ENCODE measurements at regions not wholly inside any gene's neighbourhood (a gene's known extent, or its start where the extent isn't known, plus 50 kb on each side); places are given as distances from the start of the nearest gene placed in this dataset.
"Not testable (repeated sequence)": the region's sequence is repeated elsewhere in the genome, so short reads cannot be mapped to it uniquely, and the experiment has no call there.

GRCh38 chr17:72175787-72176515, 55.1 kb downstream of the SOX9 start:
- no peak for DNase-seq

- DNase-seq = no peak
Measured at GRCh38 chr17:72176516-72176851, 55.7 kb downstream of the SOX9 start.

GRCh38 chr17:72176951-72177660, 56.3 kb downstream of the SOX9 start:
- DNase-seq = no peak

- no peak for DNase-seq
Measured at GRCh38 chr17:72177738-72178137, 56.9 kb downstream of the SOX9 start.

GRCh38 chr17:72182371-72182873, 61.6 kb downstream of the SOX9 start:
- no peak for DNase-seq

- no peak for DNase-seq
Measured at GRCh38 chr17:72183194-72183685, 62.4 kb downstream of the SOX9 start.

- no peak for DNase-seq
Measured at GRCh38 chr17:72184805-72185204, 64.0 kb downstream of the SOX9 start.

- no peak for DNase-seq
Measured at GRCh38 chr17:72185564-72185963, 64.7 kb downstream of the SOX9 start.

GRCh38 chr17:72187556-72187955, 66.7 kb downstream of the SOX9 start:
- DNase-seq = no peak

GRCh38 chr17:72188801-72189200, 68.0 kb downstream of the SOX9 start:
- DNase-seq = no peak

- no peak for DNase-seq
Measured at GRCh38 chr17:72189768-72190593, 69.2 kb downstream of the SOX9 start.

- DNase-seq = no peak
Measured at GRCh38 chr17:72191356-72191755, 70.5 kb downstream of the SOX9 start.

GRCh38 chr17:72191921-72192799, 71.3 kb downstream of the SOX9 start:
- no peak for DNase-seq

GRCh38 chr17:72192800-72193192, 72.0 kb downstream of the SOX9 start:
- DNase-seq = no peak

- no peak for DNase-seq
Measured at GRCh38 chr17:72193391-72194106, 72.7 kb downstream of the SOX9 start.

GRCh38 chr17:72194107-72194440, 73.3 kb downstream of the SOX9 start:
- not testable (repeated sequence) for DNase-seq

- no peak for DNase-seq
Measured at GRCh38 chr17:72199256-72199655, 78.4 kb downstream of the SOX9 start.

GRCh38 chr17:72204742-72205141, 83.9 kb downstream of the SOX9 start:
- no peak for DNase-seq

GRCh38 chr17:72205357-72205756, 84.5 kb downstream of the SOX9 start:
- DNase-seq = no peak

- no peak for DNase-seq
Measured at GRCh38 chr17:72205822-72206221, 85.0 kb downstream of the SOX9 start.

- no peak for DNase-seq
Measured at GRCh38 chr17:72206376-72206775, 85.6 kb downstream of the SOX9 start.

GRCh38 chr17:72208832-72209231, 88.0 kb downstream of the SOX9 start:
- DNase-seq = no peak

Measured in NCI-H1436 treated with DMSO at 0.1 percent for 48 hours (cell line).